K562 (cell line): ENCODE measurements at regions not wholly inside any gene's neighbourhood (a gene's known extent, or its start where the extent isn't known, plus 50 kb on each side); places are given as distances from the start of the nearest gene placed in this dataset.

Source experiments
- ATF7 ChIP-seq: fragments of 450-650 bp; IDR thresholded peaks from 2 replicates; pipeline ENCODE4 v1.7.1; 2014; ENCODE audit warnings: mild to moderate bottlenecking, moderate library complexity
- CHCHD3 ChIP-seq: fragments of 250-450 bp; sonication (Bioruptor Pico); IDR thresholded peaks from 2 replicates; pipeline ENCODE4 v2.1.2; 2022; ENCODE audit warnings: mild to moderate bottlenecking
- CHD7 ChIP-seq: fragments of 200-600 bp; sonication (generic); IDR thresholded peaks from one replicate; pipeline ENCODE4 v1.6.1; 2012; ENCODE audit warnings: mild to moderate bottlenecking, low read depth, low read length, inconsistent platforms
- CREM ChIP-seq: IDR thresholded peaks from 2 replicates; pipeline ENCODE4 v1.6.1; 2014; ENCODE audit warnings: antibody characterized with exemption, low read depth
- ELK3 ChIP-seq: fragments of 450-650 bp; formaldehyde crosslinking; IDR thresholded peaks from 2 replicates; pipeline ENCODE4 v1.4.0; 2020; ENCODE audit warnings: mild to moderate bottlenecking
- GATAD2A ChIP-seq: fragments of 450-650 bp; IDR thresholded peaks from 2 replicates; pipeline ENCODE4 v1.6.1; 2017
- HLTF ChIP-seq: fragments of 450-650 bp; IDR thresholded peaks from 2 replicates; pipeline ENCODE4 v1.6.1; 2016
- MNT ChIP-seq, 2 experiments: fragments of 450-650 bp; conservative IDR thresholded peaks; 2 replicates each; pipeline ENCODE4 v1.6.1; 2017; ENCODE audit warnings: mild to moderate bottlenecking in 2 of 2, moderate library complexity in 2 of 2
- NFIX ChIP-seq: fragments of 250-450 bp; sonication (Bioruptor Pico); IDR thresholded peaks from 2 replicates; pipeline ENCODE4 v1.4.0; 2020; ENCODE audit warnings: low read depth, mild to moderate bottlenecking, moderate library complexity
- THAP12 ChIP-seq: fragments of 250-450 bp; sonication (Bioruptor Pico); IDR thresholded peaks from 2 replicates; pipeline ENCODE4 v1.9.0; 2021; ENCODE audit warnings: mild to moderate bottlenecking, inconsistent platforms
- ZNF57 ChIP-seq: fragments of 450-650 bp; formaldehyde crosslinking; IDR thresholded peaks from 2 replicates; pipeline ENCODE4 v1.4.0; 2020; ENCODE audit warnings: mild to moderate bottlenecking, moderate library complexity

GRCh38 chr1:108327534-108328466 lies 83.9 kb upstream of the NBPF4 start (continued):
- no peak for TF ChIP-seq NFIX (CRISPR knock-in tag)
- TF ChIP-seq ELK3 (CRISPR knock-in tag) = no peak
- TF ChIP-seq CHCHD3 = no peak
- TF ChIP-seq HLTF = no peak
- 0 out of 2 replicates have a peak, but pooled peaks have one; percentile 71 for TF ChIP-seq GATAD2A
- TF ChIP-seq ZNF57 = no peak
- no peak for TF ChIP-seq MNT (conservative IDR thresholded peaks at IDR 0.05)
- no peak for TF ChIP-seq THAP12 (CRISPR knock-in tag)
- TF ChIP-seq CHD7 = no peak
- peak; percentile 58; the same call in 1 of the 2 replicates for TF ChIP-seq ATF7
- TF ChIP-seq CREM = no peak
